ENCODE measurements at regions not wholly inside any gene's neighbourhood (a gene's known extent, or its start where the extent isn't known, plus 50 kb on each side); places are given as distances from the start of the nearest gene placed in this dataset.

- H3K27ac ChIP-seq (ENCODE audit: poor library complexity, severe bottlenecking): no peak overlapping the region
- H3K27me3 ChIP-seq (ENCODE audit: insufficient read depth, poor library complexity, severe bottlenecking): no peaks in the 10 kb centered on the region
- TF ChIP-seq, protein P1, sequence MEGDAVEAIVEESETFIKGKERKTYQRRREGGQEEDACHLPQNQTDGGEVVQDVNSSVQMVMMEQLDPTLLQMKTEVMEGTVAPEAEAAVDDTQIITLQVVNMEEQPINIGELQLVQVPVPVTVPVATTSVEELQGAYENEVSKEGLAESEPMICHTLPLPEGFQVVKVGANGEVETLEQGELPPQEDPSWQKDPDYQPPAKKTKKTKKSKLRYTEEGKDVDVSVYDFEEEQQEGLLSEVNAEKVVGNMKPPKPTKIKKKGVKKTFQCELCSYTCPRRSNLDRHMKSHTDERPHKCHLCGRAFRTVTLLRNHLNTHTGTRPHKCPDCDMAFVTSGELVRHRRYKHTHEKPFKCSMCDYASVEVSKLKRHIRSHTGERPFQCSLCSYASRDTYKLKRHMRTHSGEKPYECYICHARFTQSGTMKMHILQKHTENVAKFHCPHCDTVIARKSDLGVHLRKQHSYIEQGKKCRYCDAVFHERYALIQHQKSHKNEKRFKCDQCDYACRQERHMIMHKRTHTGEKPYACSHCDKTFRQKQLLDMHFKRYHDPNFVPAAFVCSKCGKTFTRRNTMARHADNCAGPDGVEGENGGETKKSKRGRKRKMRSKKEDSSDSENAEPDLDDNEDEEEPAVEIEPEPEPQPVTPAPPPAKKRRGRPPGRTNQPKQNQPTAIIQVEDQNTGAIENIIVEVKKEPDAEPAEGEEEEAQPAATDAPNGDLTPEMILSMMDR (IDR thresholded peaks at IDR 0.05; ENCODE audit: poor library complexity, severe bottlenecking): no peak
- DNase-seq (ENCODE audit: low spot score) (no peak), ATAC-seq (ENCODE audit: low read depth) (no peak)
- H3K4me3 ChIP-seq (ENCODE audit: severe bottlenecking): no peak overlapping the region
- no peaks in the 10 kb centered on the region for H3K4me1 ChIP-seq (ENCODE audit: insufficient read depth, poor library complexity, severe bottlenecking)
- H3K36me3 ChIP-seq (ENCODE audit: low read depth): no peaks in the 10 kb centered on the region
- H3K9me3 ChIP-seq (ENCODE audit: severe bottlenecking): no peaks in the 10 kb centered on the region
These were observed 271.7 kb upstream of the BTG1 start for GRCh38 chr12:92417373-92417772.

- Histone ChIP-seq H3K4me3 (ENCODE audit: severe bottlenecking) (no peak overlapping the region), H3K4me1 (ENCODE audit: insufficient read depth, poor library complexity, severe bottlenecking) (no peaks in the 10 kb centered on the region), H3K9me3 (ENCODE audit: severe bottlenecking) (no peaks in the 10 kb centered on the region), H3K27ac (ENCODE audit: poor library complexity, severe bottlenecking) (no peak overlapping the region), H3K27me3 (ENCODE audit: insufficient read depth, poor library complexity, severe bottlenecking) (no peaks in the 10 kb centered on the region), H3K36me3 (ENCODE audit: low read depth) (no peaks in the 10 kb centered on the region)
- TF ChIP-seq, protein P1 (IDR thresholded peaks at IDR 0.05; ENCODE audit: poor library complexity, severe bottlenecking): no peak
- DNase-seq (ENCODE audit: low spot score) (no peak), ATAC-seq (ENCODE audit: low read depth) (no peak)
These were observed 270.8 kb upstream of the BTG1 start for GRCh38 chr12:92416385-92416812.

DNA sequence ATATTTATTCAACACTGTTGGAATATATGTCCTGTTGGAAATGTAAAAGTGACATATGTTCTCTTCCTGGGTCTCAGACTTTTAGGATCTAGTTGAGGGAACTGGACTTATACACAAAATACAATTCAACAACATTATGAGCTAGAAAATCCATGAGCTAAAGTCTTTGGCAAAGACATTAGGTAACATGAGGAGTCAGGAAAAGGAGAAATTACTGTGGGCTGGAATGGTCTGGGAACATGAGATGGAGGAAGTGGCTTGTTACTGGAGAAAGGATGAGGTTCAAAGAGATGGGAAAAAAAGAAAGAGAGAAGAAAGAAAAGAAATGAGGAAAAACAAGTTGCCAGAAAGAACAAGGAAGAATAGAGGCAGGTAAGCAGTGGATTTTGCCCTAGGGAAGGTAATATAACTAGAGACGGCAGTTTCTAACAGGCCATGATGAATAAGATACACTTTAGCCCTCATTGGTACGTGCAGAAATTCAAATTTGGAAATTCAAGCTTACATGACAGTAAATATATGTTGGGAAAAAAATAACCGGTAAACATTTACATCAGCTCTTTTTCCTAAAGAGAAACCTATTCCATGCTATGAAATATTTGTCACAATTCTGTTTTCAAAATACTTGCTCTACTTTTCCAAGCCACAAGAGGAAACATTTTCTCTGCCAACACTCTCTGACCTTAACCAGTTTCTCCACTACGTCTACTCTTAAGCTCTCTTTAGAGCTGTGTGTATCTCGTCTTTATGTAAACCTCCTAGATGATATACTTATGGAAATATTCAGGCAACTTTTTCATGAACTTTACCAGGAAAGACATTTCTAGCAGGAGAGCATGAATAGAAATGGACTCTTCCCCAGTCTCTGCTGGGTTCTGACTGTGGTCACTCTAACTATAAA is 268.8 kb upstream of the BTG1 start:
- no peak overlapping the region for H3K4me3 ChIP-seq (ENCODE audit: severe bottlenecking)
- DNase-seq (ENCODE audit: low spot score) (no peak), ATAC-seq (ENCODE audit: low read depth) (no peak)
- H3K36me3 ChIP-seq (ENCODE audit: low read depth): no peaks in the 10 kb centered on the region
- no peaks in the 10 kb centered on the region for H3K4me1 ChIP-seq (ENCODE audit: insufficient read depth, poor library complexity, severe bottlenecking)
- no peaks in the 10 kb centered on the region for H3K27me3 ChIP-seq (ENCODE audit: insufficient read depth, poor library complexity, severe bottlenecking)
- TF ChIP-seq, protein P1 (IDR thresholded peaks at IDR 0.05; ENCODE audit: poor library complexity, severe bottlenecking): no peak
- H3K9me3 ChIP-seq (ENCODE audit: severe bottlenecking): no peaks in the 10 kb centered on the region
- H3K27ac ChIP-seq (ENCODE audit: poor library complexity, severe bottlenecking): no peak overlapping the region

DNA sequence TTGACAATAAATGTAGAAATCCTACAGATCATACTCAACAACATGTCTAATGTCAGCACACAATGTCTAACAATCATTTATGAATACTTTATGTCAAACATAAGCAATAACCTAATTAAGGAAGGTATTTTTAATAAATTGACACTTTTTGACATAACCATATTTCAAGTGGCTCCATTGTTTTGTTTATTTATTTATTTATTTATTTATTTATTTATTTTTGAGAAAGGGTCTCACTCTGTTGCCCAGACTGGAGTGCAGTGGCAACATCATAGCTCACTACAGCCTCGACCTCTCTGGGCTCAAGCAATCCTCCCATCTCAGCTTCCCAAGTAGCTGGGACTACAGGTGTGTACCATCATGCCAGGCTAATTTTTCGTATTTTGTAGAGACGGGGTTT is 267.6 kb upstream of the BTG1 start:
- Histone ChIP-seq H3K4me1 (ENCODE audit: insufficient read depth, poor library complexity, severe bottlenecking) (no peaks in the 10 kb centered on the region), H3K36me3 (ENCODE audit: low read depth) (no peaks in the 10 kb centered on the region), H3K27me3 (ENCODE audit: insufficient read depth, poor library complexity, severe bottlenecking) (no peaks in the 10 kb centered on the region), H3K27ac (ENCODE audit: poor library complexity, severe bottlenecking) (no peak overlapping the region), H3K4me3 (ENCODE audit: severe bottlenecking) (no peak overlapping the region), H3K9me3 (ENCODE audit: severe bottlenecking) (no peaks in the 10 kb centered on the region)
- ATAC-seq (ENCODE audit: low read depth): no peak
- DNase-seq (ENCODE audit: low spot score): no peak
- TF ChIP-seq, protein P1 (IDR thresholded peaks at IDR 0.05; ENCODE audit: poor library complexity, severe bottlenecking): no peak

DNA sequence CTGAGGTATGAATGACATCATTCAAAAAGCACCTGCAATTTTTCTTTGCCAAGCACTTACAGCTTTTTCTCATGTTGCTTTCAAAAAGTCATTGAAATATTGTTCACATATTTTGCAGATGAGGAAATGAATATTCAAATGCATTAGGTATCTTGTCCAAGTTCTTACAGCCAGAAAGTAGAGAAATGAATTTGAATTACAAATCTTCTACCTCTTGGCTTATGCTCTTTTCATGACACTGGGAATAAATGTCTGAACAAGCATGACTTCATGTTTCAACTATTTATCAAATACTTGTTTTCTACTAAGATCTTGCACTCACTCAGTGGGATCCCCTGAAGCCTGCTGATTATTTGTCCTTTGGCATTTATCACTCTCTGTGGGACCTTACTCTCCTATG is 267.2 kb upstream of the BTG1 start:
- H3K27me3 ChIP-seq (ENCODE audit: insufficient read depth, poor library complexity, severe bottlenecking): no peaks in the 10 kb centered on the region
- H3K4me3 ChIP-seq (ENCODE audit: severe bottlenecking): no peak overlapping the region
- H3K9me3 ChIP-seq (ENCODE audit: severe bottlenecking): no peaks in the 10 kb centered on the region
- H3K27ac ChIP-seq (ENCODE audit: poor library complexity, severe bottlenecking): no peak overlapping the region
- TF ChIP-seq, protein P1 (IDR thresholded peaks at IDR 0.05; ENCODE audit: poor library complexity, severe bottlenecking): no peak
- H3K36me3 ChIP-seq (ENCODE audit: low read depth): no peaks in the 10 kb centered on the region
- no peak for ATAC-seq (ENCODE audit: low read depth)
- no peaks in the 10 kb centered on the region for H3K4me1 ChIP-seq (ENCODE audit: insufficient read depth, poor library complexity, severe bottlenecking)
- DNase-seq (ENCODE audit: low spot score): no peak
